GM18505 (cell line): ENCODE measurements at regions not wholly inside any gene's neighbourhood (a gene's known extent, or its start where the extent isn't known, plus 50 kb on each side); places are given as distances from the start of the nearest gene placed in this dataset.
"Not testable (repeated sequence)": the region's sequence is repeated elsewhere in the genome, so short reads cannot be mapped to it uniquely, and the experiment has no call there.

Experiments
- ATAC-seq: cut with Tn5 transposase; IDR thresholded peaks from one replicate; pipeline ENCODE4 v1.9.1; 2021; ENCODE audit not compliant: unreplicated experiment
- POLR2A ChIP-seq: IDR thresholded peaks from 4 replicates; pipeline ENCODE4 v1.6.1; 2011; ENCODE audit warnings: borderline replicate concordance; ENCODE audit not compliant: insufficient read depth, insufficient read length; ENCODE audit errors: extremely low read depth

GRCh38 chrX:106401965-106402559, 209.7 kb upstream of the RADX start:
- TF ChIP-seq POLR2A = no peak
- ATAC-seq = no peak

GRCh38 chrX:106404512-106404911, 207.3 kb upstream of the RADX start:
- no peak for ATAC-seq
- TF ChIP-seq POLR2A = no peak

DNA sequence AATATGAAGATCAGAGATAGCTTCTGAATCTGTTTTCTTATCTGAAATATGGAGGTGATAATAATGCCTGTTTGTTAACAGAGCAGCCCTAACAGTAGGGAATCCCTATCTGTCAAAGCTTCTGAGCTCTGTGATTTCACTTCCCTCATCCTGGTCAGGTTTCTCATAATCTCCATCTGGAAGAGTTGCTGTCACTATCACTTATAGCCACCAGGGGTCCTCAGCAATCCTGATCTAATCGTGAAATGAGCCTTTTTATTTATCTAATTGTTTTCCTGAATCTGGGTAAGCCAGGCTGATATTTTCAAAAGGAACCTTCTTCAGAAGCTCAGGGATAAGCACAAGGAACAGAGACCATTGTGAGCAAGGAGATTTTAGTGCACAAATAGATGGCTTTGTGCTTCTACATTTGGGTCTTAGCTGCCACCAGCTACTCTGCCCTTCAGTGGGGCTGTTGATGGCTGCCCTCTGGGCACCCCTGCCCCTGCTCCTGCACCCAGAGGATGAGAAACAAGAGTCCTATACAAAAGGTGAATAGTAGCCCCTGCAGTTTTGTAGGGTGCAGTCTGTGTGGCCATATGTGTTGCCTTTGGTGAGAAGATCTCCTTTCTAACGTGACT, 196.4 kb upstream of the RADX start:
- no peak for TF ChIP-seq POLR2A
- peak; percentile 90 for ATAC-seq

DNA sequence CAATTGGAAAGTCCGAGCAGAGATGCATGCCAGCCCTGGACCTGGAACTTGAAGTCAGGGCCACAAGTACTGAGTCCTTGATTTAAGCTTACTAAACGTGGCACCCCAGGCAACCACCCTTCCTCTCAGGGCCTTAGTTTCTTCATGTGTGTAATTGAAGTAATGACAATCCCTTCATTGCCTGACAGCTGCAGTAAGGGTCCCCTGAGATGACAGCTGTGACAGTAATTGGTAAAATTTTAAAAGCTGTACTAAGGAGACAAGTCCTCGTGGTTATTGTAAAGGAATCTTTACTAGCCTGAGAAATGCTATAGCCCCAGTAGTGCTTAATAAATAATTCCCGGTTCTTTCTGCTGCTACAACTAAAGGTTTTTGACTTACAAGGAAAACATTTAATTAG, 175.1 kb upstream of the RADX start:
- no peak for ATAC-seq
- TF ChIP-seq POLR2A = no peak

DNA sequence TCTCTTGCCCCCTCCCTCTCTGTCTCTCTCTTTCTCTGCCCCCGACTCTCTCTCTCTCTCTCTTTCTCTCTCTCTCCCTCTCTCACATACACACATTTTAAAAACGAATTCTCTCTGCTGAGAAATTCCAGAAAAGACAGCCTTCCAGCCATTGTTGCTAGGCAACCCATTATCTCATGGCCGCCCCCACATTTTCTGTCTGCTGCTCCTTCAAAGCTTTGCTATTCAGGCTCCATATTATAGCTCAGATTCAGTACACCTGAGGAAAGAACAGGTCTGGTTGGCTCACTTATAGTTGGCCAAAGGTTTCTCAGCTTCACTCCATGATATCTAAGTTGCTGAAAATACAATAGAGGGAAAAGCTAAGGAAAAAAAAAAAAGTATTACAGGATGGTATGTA, 174.4 kb upstream of the RADX start:
- TF ChIP-seq POLR2A = no peak
- ATAC-seq = no peak

- ATAC-seq = no peak
- TF ChIP-seq POLR2A = no peak
Observed at GRCh38 chrX:106450405-106450804, 161.4 kb upstream of the RADX start.

GRCh38 chrX:106451933-106452332, 159.8 kb upstream of the RADX start:
- no peak for TF ChIP-seq POLR2A
- ATAC-seq = no peak

GRCh38 chrX:106454991-106455390, 156.8 kb upstream of the RADX start:
- no peak for ATAC-seq
- TF ChIP-seq POLR2A = no peak

DNA sequence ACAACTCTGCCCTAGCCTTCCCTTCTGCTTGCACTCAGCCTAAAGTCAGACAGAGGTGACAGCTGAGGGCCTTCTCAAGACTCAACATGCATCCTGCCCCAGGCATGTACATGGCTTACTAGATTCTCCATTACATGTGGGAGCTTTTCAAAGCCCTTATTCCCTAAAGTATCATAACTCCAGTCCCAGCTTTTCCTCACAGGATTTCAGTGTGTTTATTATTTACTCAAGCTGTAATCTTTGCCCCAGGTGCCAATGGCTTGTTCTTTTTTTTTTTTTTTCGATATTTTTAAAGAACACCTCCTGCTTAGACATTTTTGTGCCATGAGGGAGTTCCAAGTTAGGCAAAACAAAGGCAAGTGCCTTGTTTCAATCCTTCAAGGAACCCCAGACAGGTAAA, 154.0 kb upstream of the RADX start:
- ATAC-seq = no peak
- no peak for TF ChIP-seq POLR2A

DNA sequence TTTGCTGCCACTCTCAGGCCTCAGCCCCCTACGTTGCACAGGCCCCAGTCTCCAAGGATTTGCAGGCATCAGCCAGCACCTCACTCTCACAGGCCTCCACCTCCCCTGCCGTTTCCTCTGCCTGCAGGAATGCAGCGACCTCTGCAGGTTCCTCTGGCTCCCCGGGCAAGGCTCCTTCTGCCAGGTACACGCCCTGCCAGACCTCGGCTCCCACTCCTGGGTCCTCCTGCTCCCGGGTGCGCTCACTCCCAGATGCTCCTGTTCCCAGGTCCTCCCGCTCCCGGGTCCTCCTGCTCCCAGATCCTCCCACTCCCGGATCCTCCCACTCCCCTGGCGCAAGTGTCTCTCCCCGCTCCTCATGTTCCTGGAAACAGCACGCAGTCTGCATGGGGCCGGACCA, 144.4 kb upstream of the RADX start:
- no peak for TF ChIP-seq POLR2A
- ATAC-seq = no peak

DNA sequence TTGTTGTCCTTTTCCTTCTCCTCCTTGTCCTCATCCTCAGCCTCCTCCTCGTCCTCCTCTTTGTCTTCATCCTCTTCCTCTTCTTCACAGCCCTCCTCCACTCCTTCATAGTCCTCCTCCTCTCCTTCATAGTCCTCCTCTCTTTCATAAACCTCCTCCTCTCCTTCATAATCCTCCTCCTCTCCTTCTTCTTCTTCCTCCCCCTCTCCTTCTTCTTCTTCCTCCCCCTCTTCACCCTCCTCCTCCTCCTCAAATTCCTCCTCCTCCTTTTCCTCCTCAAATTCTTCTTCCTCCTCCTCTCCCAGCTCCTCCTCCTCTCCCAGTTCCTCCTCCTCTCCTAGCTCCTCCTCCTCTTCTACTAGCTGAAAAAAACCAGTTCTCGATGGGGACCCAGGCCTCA, 143.8 kb upstream of the RADX start:
- TF ChIP-seq POLR2A = no peak
- ATAC-seq = no peak

- no peak for ATAC-seq
- no peak for TF ChIP-seq POLR2A
Observed at GRCh38 chrX:106468433-106468832, 143.3 kb upstream of the RADX start.

DNA sequence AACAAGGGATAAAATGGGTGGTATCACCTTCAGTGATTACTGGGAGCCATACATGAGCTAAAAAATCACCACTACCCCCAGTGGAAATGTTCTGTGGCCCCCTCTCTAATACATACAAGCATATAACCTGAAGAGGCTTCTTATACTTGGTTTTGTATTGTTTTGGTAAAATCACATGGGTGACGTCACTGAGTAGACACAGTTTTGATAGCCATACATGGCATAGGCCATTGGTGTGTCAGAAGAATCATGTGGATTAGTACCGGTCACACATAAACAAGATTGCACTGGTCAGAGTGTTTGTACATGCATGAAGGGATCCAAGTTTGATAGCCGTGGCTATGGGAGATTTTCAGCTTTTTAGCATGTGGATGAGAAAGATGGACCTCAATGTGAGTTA, 131.9 kb upstream of the RADX start:
- TF ChIP-seq POLR2A = no peak
- ATAC-seq = no peak

DNA sequence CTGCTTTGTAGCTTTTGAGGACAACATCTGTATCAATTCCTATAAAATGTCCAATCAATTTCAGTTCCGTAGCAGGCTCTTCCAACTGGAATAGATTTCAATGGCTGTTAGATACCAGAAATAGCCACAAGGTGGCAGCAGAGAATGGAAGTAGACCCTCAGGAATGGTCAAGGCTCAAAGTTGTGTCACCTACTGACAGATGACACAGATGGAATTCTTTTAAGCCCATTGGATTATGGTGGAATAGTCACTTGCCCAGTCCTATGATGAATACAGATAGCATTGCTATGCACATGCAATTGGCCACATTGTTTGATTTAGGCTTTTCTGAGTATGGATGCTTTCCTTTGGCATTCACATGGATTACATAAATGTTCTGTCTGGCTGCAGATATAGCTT, 130.4 kb upstream of the RADX start:
- ATAC-seq = no peak
- TF ChIP-seq POLR2A = no peak

DNA sequence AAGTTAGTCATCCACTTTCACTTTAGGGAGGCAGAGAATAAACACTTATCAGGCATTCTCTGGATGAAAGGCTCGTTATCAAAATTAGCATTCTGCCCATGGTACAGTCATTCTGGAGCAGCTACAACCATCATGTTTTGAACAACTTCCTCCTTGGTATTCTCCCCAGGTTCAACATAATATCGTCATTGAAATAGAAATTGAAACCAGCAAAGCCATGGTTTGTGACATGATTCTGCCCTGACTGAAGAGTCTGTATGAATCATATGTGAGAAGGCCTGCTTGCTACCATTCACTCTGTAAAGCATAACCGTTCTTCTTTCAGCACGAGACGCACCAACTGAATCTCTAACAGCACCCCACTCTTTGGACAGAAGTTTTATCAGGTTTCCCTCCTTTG, 127.5 kb upstream of the RADX start:
- ATAC-seq = peak; percentile 97
- TF ChIP-seq POLR2A = no peak

DNA sequence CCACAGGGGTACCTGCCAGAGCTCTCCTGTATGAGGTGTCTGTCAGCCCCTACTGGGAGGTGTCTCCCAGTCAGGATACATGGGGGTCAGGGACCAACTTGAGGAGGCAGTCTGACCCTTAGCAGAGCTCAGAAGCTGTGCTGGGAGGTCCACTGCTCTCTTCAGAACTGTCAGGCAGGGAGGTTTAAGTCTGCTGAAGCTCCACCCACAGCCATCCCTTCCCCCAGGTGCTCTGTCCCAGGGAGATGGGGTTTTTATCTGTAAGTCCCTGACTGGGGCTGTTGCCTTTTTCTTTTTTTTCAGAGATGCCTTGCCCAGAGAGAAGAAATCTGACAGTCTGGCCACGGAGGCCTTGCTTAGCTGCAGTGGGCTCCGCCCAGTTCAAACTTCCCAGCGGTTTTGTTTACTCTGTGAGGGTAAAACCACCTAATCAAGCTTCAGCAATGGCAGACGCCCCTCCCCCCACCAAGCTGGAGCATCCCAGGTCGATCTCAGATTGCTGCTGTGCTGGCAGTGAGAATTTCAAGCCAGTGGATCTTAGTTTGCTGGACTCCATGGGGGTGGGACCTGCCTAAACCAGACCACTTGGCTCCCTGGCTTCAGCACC, 118.5 kb upstream of the RADX start:
- ATAC-seq = not testable (repeated sequence)

DNA sequence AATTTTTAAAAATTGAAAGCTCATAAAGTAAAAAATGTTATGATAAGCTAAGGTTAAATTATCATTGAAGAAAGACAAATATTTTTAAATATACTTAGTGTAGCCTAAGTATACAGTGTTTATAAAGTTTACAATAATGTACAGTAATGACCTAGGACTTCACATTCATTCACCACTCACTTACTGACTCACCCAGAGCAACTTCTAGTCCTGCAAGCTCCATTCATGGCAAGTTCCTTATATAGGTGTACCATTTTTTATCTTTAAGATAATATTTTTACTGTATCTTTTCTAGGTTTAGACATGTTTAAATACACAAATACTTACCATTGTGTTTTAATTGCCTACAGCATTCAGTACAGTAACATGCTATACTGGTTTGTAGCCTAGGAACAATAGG, 112.3 kb upstream of the RADX start:
- no peak for ATAC-seq
- no peak for TF ChIP-seq POLR2A
